ENCODE measurements at regions not wholly inside any gene's neighbourhood (a gene's known extent, or its start where the extent isn't known, plus 50 kb on each side); places are given as distances from the start of the nearest gene placed in this dataset.

- Mint-ChIP-seq H3K27me3 (ENCODE audit: low read depth) (no peaks in the 10 kb centered on the region), H3K9me3 (no peaks in the 10 kb centered on the region), H3K36me3 (no peaks in the 10 kb centered on the region), H3K4me3 (no peak overlapping the region), H3K27ac (peak overlapping the region; percentile 58; the same call in 1 of the 2 replicates), H3K4me1 (peaks cover 41% of the 10 kb centered on the region)
- DNase-seq (ENCODE audit: low spot score) (no peak), ATAC-seq (no peak)
- CTCF ChIA-PET = interaction anchor here (1.1 to 1.2 kb wide), 2 partner anchors 14 to 297 kb away, joined by 3 read pairs; no protein-coding TSS in a partner anchor
- no peak for TF ChIP-seq TEAD1 (CRISPR knock-in tag; IDR thresholded peaks at IDR 0.05)
- POLR2A ChIA-PET = interaction anchor here (1.1 kb wide), 1 partner anchor 11 kb away, joined by 3 read pairs; no protein-coding TSS in a partner anchor
Measured at GRCh38 chr7:131194070-131194865, 133.4 kb upstream of the MKLN1 start.

- ATAC-seq (no peak; the same call in 1 of the 2 replicates), DNase-seq (ENCODE audit: low spot score) (no peak)
- Mint-ChIP-seq H3K4me1 (peaks cover 20% of the 10 kb centered on the region), H3K27me3 (ENCODE audit: low read depth) (0 out of 2 replicates have a peak, but pooled peaks cover 4% of the 10 kb centered on the region), H3K36me3 (no peaks in the 10 kb centered on the region), H3K27ac (no peak overlapping the region), H3K4me3 (no peak overlapping the region), H3K9me3 (no peaks in the 10 kb centered on the region)
- TF ChIP-seq NR2C2 (CRISPR knock-in tag; IDR thresholded peaks at IDR 0.05) (no peak), NFYB (CRISPR knock-in tag; conservative IDR thresholded peaks at IDR 0.05; ENCODE audit: low read depth) (no peak), NR1H2 (CRISPR knock-in tag; IDR thresholded peaks at IDR 0.05) (no peak), EMX1 (CRISPR knock-in tag; IDR thresholded peaks at IDR 0.05) (no peak), NR3C1 (CRISPR knock-in tag; conservative IDR thresholded peaks at IDR 0.05; ENCODE audit: low read depth) (no peak)
- TF ChIP-seq, protein P1, sequence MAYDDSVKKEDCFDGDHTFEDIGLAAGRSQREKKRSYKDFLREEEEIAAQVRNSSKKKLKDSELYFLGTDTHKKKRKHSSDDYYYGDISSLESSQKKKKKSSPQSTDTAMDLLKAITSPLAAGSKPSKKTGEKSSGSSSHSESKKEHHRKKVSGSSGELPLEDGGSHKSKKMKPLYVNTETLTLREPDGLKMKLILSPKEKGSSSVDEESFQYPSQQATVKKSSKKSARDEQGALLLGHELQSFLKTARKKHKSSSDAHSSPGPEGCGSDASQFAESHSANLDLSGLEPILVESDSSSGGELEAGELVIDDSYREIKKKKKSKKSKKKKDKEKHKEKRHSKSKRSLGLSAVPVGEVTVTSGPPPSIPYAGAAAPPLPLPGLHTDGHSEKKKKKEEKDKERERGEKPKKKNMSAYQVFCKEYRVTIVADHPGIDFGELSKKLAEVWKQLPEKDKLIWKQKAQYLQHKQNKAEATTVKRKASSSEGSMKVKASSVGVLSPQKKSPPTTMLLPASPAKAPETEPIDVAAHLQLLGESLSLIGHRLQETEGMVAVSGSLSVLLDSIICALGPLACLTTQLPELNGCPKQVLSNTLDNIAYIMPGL (CRISPR knock-in tag; IDR thresholded peaks at IDR 0.05) = no peak
- ChIA-PET CTCF (interaction anchor here (1.0 kb wide), 1 partner anchor 128 kb away, joined by 3 read pairs; no protein-coding TSS in a partner anchor), POLR2A (interaction anchor here (0.6 kb wide), 1 partner anchor 304 kb away, joined by 3 read pairs; no protein-coding TSS in a partner anchor)
Measured at GRCh38 chr7:131196803-131197202, 130.9 kb upstream of the MKLN1 start.

- no peaks in the 10 kb centered on the region for H3K36me3 Mint-ChIP-seq
- ChIA-PET POLR2A (no interaction called here), CTCF (no interaction called here)
- H3K9me3 Mint-ChIP-seq = no peaks in the 10 kb centered on the region
- ATAC-seq (no peak), DNase-seq (ENCODE audit: low spot score) (no peak)
- peaks cover 20% of the 10 kb centered on the region for H3K4me1 Mint-ChIP-seq
- H3K27me3 Mint-ChIP-seq (ENCODE audit: low read depth) = 0 out of 2 replicates have a peak, but pooled peaks cover 4% of the 10 kb centered on the region
- no peak overlapping the region for H3K27ac Mint-ChIP-seq
- TF ChIP-seq FOXK1 (CRISPR knock-in tag; IDR thresholded peaks at IDR 0.05) (no peak), SP1 (CRISPR knock-in tag; conservative IDR thresholded peaks at IDR 0.05) (no peak), MYBL2 (CRISPR knock-in tag; IDR thresholded peaks at IDR 0.05) (no peak), ATF6 (CRISPR knock-in tag; IDR thresholded peaks at IDR 0.05) (no peak), ELF4 (CRISPR knock-in tag; IDR thresholded peaks at IDR 0.05; ENCODE audit: low read depth) (no peak), NR2C2 (CRISPR knock-in tag; IDR thresholded peaks at IDR 0.05) (no peak), TP53 (CRISPR knock-in tag; IDR thresholded peaks at IDR 0.05) (no peak), ZMAT4 (CRISPR knock-in tag; IDR thresholded peaks at IDR 0.05) (no peak)
- TF ChIP-seq, protein P2, sequence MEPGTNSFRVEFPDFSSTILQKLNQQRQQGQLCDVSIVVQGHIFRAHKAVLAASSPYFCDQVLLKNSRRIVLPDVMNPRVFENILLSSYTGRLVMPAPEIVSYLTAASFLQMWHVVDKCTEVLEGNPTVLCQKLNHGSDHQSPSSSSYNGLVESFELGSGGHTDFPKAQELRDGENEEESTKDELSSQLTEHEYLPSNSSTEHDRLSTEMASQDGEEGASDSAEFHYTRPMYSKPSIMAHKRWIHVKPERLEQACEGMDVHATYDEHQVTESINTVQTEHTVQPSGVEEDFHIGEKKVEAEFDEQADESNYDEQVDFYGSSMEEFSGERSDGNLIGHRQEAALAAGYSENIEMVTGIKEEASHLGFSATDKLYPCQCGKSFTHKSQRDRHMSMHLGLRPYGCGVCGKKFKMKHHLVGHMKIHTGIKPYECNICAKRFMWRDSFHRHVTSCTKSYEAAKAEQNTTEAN (CRISPR knock-in tag; IDR thresholded peaks at IDR 0.05) = no peak
- TF ChIP-seq, protein P3, sequence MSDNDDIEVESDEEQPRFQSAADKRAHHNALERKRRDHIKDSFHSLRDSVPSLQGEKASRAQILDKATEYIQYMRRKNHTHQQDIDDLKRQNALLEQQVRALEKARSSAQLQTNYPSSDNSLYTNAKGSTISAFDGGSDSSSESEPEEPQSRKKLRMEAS (CRISPR knock-in tag; IDR thresholded peaks at IDR 0.05) = no peak
- TF ChIP-seq, protein P4, sequence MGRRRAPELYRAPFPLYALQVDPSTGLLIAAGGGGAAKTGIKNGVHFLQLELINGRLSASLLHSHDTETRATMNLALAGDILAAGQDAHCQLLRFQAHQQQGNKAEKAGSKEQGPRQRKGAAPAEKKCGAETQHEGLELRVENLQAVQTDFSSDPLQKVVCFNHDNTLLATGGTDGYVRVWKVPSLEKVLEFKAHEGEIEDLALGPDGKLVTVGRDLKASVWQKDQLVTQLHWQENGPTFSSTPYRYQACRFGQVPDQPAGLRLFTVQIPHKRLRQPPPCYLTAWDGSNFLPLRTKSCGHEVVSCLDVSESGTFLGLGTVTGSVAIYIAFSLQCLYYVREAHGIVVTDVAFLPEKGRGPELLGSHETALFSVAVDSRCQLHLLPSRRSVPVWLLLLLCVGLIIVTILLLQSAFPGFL (CRISPR knock-in tag; IDR thresholded peaks at IDR 0.05; ENCODE audit: borderline replicate concordance) = no peak
- no peak overlapping the region for H3K4me3 Mint-ChIP-seq
Measured at GRCh38 chr7:131197920-131198615, 129.6 kb upstream of the MKLN1 start.

Measured in WTC11 (cell line).